ENCODE measurements at regions not wholly inside any gene's neighbourhood (a gene's known extent, or its start where the extent isn't known, plus 50 kb on each side); places are given as distances from the start of the nearest gene placed in this dataset.

DNA sequence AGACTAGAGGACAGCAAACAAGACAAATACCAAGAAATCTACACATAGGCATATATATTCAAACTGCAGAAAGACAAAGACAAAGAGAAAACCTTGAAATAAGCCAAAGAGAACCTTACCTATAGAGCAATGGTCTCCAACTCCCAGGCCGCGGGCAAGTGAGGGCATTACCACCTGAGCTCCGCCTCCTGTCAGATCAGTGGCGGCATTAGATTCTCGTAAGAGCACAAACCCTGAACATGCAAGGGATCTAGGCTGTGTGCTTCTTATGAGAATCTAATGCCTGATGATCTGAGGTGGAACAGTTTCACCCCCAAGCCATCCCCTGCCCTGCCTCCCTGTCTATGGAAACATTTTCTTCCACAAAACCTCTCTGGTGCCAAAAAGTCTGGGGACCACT lies 101.0 kb upstream of the MRPS30 start:
- H3K27me3 ChIP-seq, result no peaks in the 10 kb centered on the region
- TF ChIP-seq, protein P1, sequence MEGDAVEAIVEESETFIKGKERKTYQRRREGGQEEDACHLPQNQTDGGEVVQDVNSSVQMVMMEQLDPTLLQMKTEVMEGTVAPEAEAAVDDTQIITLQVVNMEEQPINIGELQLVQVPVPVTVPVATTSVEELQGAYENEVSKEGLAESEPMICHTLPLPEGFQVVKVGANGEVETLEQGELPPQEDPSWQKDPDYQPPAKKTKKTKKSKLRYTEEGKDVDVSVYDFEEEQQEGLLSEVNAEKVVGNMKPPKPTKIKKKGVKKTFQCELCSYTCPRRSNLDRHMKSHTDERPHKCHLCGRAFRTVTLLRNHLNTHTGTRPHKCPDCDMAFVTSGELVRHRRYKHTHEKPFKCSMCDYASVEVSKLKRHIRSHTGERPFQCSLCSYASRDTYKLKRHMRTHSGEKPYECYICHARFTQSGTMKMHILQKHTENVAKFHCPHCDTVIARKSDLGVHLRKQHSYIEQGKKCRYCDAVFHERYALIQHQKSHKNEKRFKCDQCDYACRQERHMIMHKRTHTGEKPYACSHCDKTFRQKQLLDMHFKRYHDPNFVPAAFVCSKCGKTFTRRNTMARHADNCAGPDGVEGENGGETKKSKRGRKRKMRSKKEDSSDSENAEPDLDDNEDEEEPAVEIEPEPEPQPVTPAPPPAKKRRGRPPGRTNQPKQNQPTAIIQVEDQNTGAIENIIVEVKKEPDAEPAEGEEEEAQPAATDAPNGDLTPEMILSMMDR (IDR thresholded peaks at IDR 0.05), result no peak
- no peak for TF ChIP-seq POLR2A (IDR thresholded peaks at IDR 0.05)
- ATAC-seq (no peak), DNase-seq (no peak)
- no peaks in the 10 kb centered on the region for H3K9me3 ChIP-seq
- H3K4me1 ChIP-seq, result no peaks in the 10 kb centered on the region
- WGBS, 2 donors, result 94 to 99% methylated on average over 5 of the region's 5 CpGs
- intact Hi-C loops (cut with DNase I), result no loop called here
- H3K27ac ChIP-seq, result no peak overlapping the region
- H3K36me3 ChIP-seq (replicated peaks in 1 of 2; ENCODE audit: insufficient read depth in 1 of 2, low read depth in 2 of 2), result no peaks in the 10 kb centered on the region
- H3K4me3 ChIP-seq, result no peak overlapping the region

DNA sequence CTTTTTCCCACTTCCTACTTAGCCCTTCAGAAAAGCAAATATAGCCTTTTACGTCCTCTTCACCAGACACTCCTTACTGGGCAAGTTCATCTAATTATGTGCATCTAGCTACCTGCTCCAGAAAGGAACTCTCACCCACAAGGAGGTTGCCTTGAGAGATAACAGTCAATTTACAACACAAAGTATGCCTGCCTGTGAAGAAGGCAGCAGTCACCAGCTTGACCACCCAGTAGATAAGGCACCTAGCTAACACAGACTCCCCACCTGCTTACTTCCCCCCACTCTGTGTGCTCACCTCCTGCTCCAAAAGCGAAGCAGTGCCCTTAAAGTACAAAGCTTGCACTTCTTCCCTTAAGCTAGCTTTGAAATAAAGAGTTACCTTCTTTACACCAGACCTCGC lies 111.7 kb upstream of the MRPS30 start:
- WGBS, 2 donors, result 61 to 67% methylated on average over 3 of the region's 3 CpGs

DNA sequence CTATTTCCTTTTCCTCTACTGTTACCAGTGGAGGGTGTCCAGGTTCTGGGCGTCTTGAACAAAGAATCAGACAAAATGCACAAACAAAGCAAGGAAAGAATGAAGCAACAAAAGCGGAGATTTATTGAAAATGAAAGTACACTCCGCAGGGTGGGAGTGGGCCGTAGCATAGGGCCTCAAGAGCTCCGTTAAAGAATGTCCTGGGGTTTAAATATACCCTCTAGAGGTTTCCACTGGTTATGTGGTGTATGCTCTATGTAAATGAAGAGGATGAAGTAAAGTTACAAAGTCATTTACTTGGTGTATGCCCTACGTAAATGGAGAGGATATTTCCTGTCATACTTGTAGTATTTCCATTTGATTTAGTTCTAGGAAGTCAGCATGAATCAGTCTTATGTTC lies 113.5 kb upstream of the MRPS30 start:
- H3K4me1 ChIP-seq, result peaks cover 4% of the 10 kb centered on the region
- H3K27ac ChIP-seq, result no peak overlapping the region
- no peak for TF ChIP-seq POLR2A (IDR thresholded peaks at IDR 0.05)
- TF ChIP-seq, protein P1 (IDR thresholded peaks at IDR 0.05), result no peak
- ATAC-seq (no peak), DNase-seq (no peak)
- H3K27me3 ChIP-seq, result no peaks in the 10 kb centered on the region
- H3K36me3 ChIP-seq (replicated peaks in 1 of 2; ENCODE audit: insufficient read depth in 1 of 2, low read depth in 2 of 2), result no peaks in the 10 kb centered on the region
- 63 to 76% methylated on average over 6 of the region's 6 CpGs for WGBS, 2 donors
- intact Hi-C loops (cut with DNase I), result no loop called here
- peaks cover 0 to 10% (median 0%) of the 10 kb centered on the region in 3 donors for H3K9me3 ChIP-seq
- H3K4me3 ChIP-seq, result no peak overlapping the region

More for the DNA sequence above, 111.7 kb upstream of the MRPS30 start:
- no peak for ATAC-seq
- intact Hi-C loops (cut with DNase I), result no loop called here
- no peaks in the 10 kb centered on the region for H3K36me3 ChIP-seq (replicated peaks in 1 of 2; ENCODE audit: insufficient read depth in 1 of 2, low read depth in 2 of 2)
- no peak overlapping the region for H3K27ac ChIP-seq
- no peaks in the 10 kb centered on the region for H3K27me3 ChIP-seq
- H3K4me1 ChIP-seq, result no peaks in the 10 kb centered on the region
- DNase-seq, result no peak
- H3K4me3 ChIP-seq, result no peak overlapping the region
- peaks cover 0 to 10% (median 0%) of the 10 kb centered on the region in 3 donors for H3K9me3 ChIP-seq
- TF ChIP-seq, protein P1 (IDR thresholded peaks at IDR 0.05), result no peak
- TF ChIP-seq POLR2A (IDR thresholded peaks at IDR 0.05), result no peak

DNA sequence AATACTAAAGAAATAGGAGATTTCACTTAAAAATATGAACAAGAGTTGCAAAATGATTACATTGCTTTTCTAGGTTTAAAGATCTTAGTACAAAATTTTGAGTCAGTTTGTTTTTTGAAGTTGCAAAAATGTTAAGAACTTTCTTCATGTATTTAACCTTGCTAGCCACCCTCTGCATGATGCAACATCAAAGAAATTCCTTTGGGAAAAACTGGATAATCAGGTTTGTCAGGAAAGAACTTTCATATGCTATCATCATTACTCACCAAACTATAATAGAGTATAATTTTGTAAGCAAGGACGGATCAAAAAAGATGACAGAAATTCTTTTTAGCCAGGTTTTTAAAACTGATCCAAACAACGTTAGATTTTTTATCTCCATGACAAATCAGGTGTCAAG lies 116.9 kb upstream of the MRPS30 start:
- TF ChIP-seq, protein P1 (IDR thresholded peaks at IDR 0.05), result no peak
- no peak for TF ChIP-seq POLR2A (IDR thresholded peaks at IDR 0.05)
- ATAC-seq (no peak), DNase-seq (no peak)
- Histone ChIP-seq H3K36me3 (replicated peaks in 1 of 2; ENCODE audit: insufficient read depth in 1 of 2, low read depth in 2 of 2) (no peaks in the 10 kb centered on the region), H3K4me3 (no peak overlapping the region), H3K27ac (no peak overlapping the region), H3K4me1 (peaks cover 4% of the 10 kb centered on the region), H3K27me3 (no peaks in the 10 kb centered on the region), H3K9me3 (peaks cover 0 to 10% (median 0%) of the 10 kb centered on the region in 3 donors)
- intact Hi-C loops (cut with DNase I), result no loop called here
- 11 to 15% methylated on average over 2 of the region's 2 CpGs for WGBS, 2 donors

DNA sequence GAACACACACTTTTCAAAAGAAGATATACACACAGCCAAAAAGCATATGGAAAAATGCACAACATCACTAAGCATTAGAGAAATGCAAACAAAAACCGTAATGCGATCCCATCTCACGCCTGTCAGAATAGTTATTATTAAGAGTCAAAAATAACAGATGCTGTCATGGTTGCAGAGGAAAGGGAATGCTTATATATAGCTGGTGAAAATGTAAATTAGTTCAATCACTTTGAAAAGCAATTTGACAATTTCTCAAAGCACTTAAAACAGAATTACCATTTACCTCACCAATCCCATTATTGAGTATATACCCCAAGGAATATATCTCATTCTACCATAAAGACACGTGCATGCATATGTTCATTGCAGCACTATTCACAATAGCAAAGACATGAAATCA lies 126.8 kb upstream of the MRPS30 start:
- H3K27me3 ChIP-seq, result no peaks in the 10 kb centered on the region
- no peak overlapping the region for H3K27ac ChIP-seq
- DNase-seq (no peak), ATAC-seq (no peak)
- no peak for TF ChIP-seq POLR2A (IDR thresholded peaks at IDR 0.05)
- TF ChIP-seq, protein P1 (IDR thresholded peaks at IDR 0.05), result no peak
- 74 to 81% methylated on average over 4 of the region's 4 CpGs for WGBS, 2 donors
- H3K36me3 ChIP-seq (replicated peaks in 1 of 2; ENCODE audit: insufficient read depth in 1 of 2, low read depth in 2 of 2), result no peaks in the 10 kb centered on the region
- intact Hi-C loops (cut with DNase I), result no loop called here
- no peak overlapping the region for H3K4me3 ChIP-seq
- H3K9me3 ChIP-seq, result no peaks in the 10 kb centered on the region
- no peaks in the 10 kb centered on the region for H3K4me1 ChIP-seq
